Muscle of leg (tissue), 3 donors: ENCODE measurements at regions not wholly inside any gene's neighbourhood (a gene's known extent, or its start where the extent isn't known, plus 50 kb on each side); places are given as distances from the start of the nearest gene placed in this dataset.
A peak's percentile ranks its signal among the peaks of the same experiment; 100 is the strongest.

Experiments used
- DNase-seq: peaks from one replicate; pipeline ENCODE4 v3.0.0; 2013
- H3K27ac ChIP-seq: one replicate; pipeline ENCODE4 v1.5.1; 2013; ENCODE audit warnings: mild to moderate bottlenecking, low read length, control low read depth
- H3K27me3 ChIP-seq: one replicate; pipeline ENCODE4 v1.6.1; 2013; ENCODE audit warnings: low read length; ENCODE audit not compliant: control insufficient read depth, insufficient read depth
- H3K36me3 ChIP-seq: one replicate; pipeline ENCODE4 v1.6.1; 2013; ENCODE audit warnings: low read length; ENCODE audit not compliant: control insufficient read depth, insufficient read depth
- H3K4me1 ChIP-seq: one replicate; pipeline ENCODE4 v1.6.1; 2013; ENCODE audit warnings: low read length; ENCODE audit not compliant: control insufficient read depth, insufficient read depth
- H3K4me3 ChIP-seq: one replicate; pipeline ENCODE4 v1.5.1; 2013; ENCODE audit warnings: low read length, control low read depth
- H3K9me3 ChIP-seq: replicated peaks from 2 replicates; pipeline ENCODE4 v1.6.1; 2013; ENCODE audit warnings: low read depth, low read length; ENCODE audit not compliant: control insufficient read depth
- WGBS: methylation state at CpG from one replicate; pipeline ENCODE4 v1.1.5; 2013; ENCODE audit warnings: missing lambda C conversion rate; ENCODE audit not compliant: insufficient coverage; 5-methylcytosine and 5-hydroxymethylcytosine counted together

DNA sequence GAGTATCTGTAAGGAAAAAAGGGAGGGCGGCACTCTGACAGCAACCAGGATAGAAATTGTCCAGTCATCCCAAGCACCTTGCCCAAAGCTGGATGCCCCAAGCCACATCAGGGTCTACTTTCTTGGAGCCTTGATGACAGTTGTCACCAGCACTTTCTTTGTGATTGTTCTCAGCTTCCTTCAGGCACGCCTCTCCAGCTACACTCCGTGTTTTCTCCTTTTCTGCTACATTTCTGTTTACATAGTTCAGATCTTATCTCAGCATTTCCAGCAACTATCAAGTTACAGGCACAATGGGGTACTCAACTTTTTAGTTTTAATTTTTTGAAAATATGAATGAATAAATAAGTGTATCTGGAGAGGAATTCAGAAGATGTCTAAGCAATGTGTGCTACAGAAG, 115.3 kb upstream of the CELF4 start:
- no peak for DNase-seq
- no peak overlapping the region for H3K4me3 ChIP-seq
- no peak overlapping the region for H3K27ac ChIP-seq
- no peaks in the 10 kb centered on the region for H3K36me3 ChIP-seq
- H3K27me3 ChIP-seq, result no peaks in the 10 kb centered on the region
- H3K9me3 ChIP-seq, result no peaks in the 10 kb centered on the region
- H3K4me1 ChIP-seq, result no peaks in the 10 kb centered on the region
- WGBS, result 51% methylated on average over 3 of the region's 3 CpGs

DNA sequence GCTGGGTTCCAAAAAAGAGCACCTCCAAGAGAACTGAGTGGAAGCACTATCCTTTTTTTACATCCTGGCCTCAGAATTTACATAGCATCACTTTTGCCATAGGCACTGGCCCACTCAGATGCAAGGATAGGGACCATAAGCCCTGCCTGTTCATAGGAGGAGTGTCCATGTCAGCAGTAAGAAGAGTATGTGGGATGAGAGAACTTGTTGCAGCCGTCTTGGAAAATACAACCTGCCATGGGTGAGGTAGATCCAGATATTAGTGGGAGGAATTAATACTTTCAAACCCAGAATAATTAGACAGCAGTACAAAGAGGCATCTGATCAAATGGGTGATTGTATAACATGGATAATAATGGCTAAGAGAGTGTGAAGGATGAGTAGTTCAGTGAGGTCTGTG, 110.7 kb upstream of the CELF4 start:
- DNase-seq, result no peak
- Histone ChIP-seq H3K9me3 (no peaks in the 10 kb centered on the region), H3K36me3 (no peaks in the 10 kb centered on the region), H3K27ac (no peak overlapping the region), H3K27me3 (no peaks in the 10 kb centered on the region), H3K4me3 (no peak overlapping the region), H3K4me1 (no peaks in the 10 kb centered on the region)
- 100% methylated on average over 1 of the region's 1 CpG for WGBS

GRCh38 chr18:37675699-37676098, 110.1 kb upstream of the CELF4 start:
- no peaks in the 10 kb centered on the region for H3K36me3 ChIP-seq
- DNase-seq, result no peak
- no CpG with 5 or more reads among the region's 1 CpG for WGBS
- H3K9me3 ChIP-seq, result no peaks in the 10 kb centered on the region
- H3K27me3 ChIP-seq, result no peaks in the 10 kb centered on the region
- no peaks in the 10 kb centered on the region for H3K4me1 ChIP-seq
- no peak overlapping the region for H3K4me3 ChIP-seq
- H3K27ac ChIP-seq, result no peak overlapping the region

DNA sequence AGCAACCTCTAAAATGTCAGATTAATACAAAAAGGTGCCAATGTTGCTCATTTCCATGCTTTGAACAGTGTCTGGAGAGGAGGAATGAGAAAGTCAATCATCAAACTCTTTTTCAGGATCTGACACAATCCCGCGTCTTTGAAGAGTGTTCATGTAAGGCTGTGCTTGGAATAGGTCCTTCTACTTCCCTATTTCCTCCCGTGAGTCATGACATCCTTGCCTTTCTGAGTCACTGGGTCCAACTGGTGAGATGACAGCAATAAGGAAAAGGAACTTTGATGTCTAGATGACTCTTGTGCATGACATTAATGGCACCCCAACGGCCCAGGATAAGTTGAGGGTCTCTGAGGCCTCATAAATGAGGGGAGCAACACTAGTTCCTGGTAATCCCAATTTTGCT, 109.0 kb upstream of the CELF4 start:
- WGBS, result no CpG with 5 or more reads among the region's 4 CpGs
- no peak for DNase-seq

DNA sequence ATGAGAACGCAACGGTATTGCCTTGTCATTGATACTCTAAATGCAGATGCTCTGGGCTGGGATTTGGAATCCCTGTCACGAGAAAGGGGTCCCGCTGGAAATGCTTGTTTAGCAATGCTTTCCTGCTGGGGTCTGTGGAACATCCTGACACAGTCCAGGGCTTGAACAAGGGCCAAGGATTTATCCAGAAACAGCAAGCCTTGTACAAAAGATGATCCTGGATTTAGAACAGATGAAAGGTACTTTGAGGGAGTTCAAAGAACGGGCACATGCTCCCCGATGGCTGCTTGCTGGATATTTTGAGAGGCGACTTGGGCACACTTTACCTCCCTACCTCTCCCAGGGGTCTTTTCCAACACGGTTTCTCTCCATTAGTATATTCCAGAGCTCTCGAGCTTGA, 108.1 kb upstream of the CELF4 start:
- WGBS, result 41% methylated on average over 4 of the region's 9 CpGs
- Histone ChIP-seq H3K27me3 (no peaks in the 10 kb centered on the region), H3K4me1 (no peaks in the 10 kb centered on the region), H3K9me3 (no peaks in the 10 kb centered on the region), H3K27ac (no peak overlapping the region), H3K4me3 (no peak overlapping the region), H3K36me3 (no peaks in the 10 kb centered on the region)
- peak; percentile 22 for DNase-seq

More for the DNA sequence above, 109.0 kb upstream of the CELF4 start:
- Histone ChIP-seq H3K9me3 (no peaks in the 10 kb centered on the region), H3K4me3 (no peak overlapping the region), H3K27ac (no peak overlapping the region), H3K4me1 (no peaks in the 10 kb centered on the region), H3K36me3 (no peaks in the 10 kb centered on the region), H3K27me3 (no peaks in the 10 kb centered on the region)

- Histone ChIP-seq H3K36me3 (no peaks in the 10 kb centered on the region), H3K27me3 (no peaks in the 10 kb centered on the region), H3K9me3 (no peaks in the 10 kb centered on the region), H3K27ac (no peak overlapping the region), H3K4me3 (no peak overlapping the region), H3K4me1 (no peaks in the 10 kb centered on the region)
- DNase-seq, result no peak
- whole genome bisulfite sequencing, result 50% methylated on average over 2 of the region's 3 CpGs
These were observed 107.5 kb upstream of the CELF4 start for GRCh38 chr18:37672932-37673595.

- Histone ChIP-seq H3K4me1 (no peaks in the 10 kb centered on the region), H3K27me3 (no peaks in the 10 kb centered on the region), H3K36me3 (no peaks in the 10 kb centered on the region), H3K9me3 (no peaks in the 10 kb centered on the region), H3K27ac (no peak overlapping the region), H3K4me3 (no peak overlapping the region)
- DNase-seq, result no peak
- no CpG with 5 or more reads among the region's 2 CpGs for WGBS
These were observed 106.4 kb upstream of the CELF4 start for GRCh38 chr18:37672001-37672400.

GRCh38 chr18:37671530-37671929, 105.9 kb upstream of the CELF4 start:
- Histone ChIP-seq H3K36me3 (no peaks in the 10 kb centered on the region), H3K9me3 (no peaks in the 10 kb centered on the region), H3K4me3 (no peak overlapping the region), H3K4me1 (no peaks in the 10 kb centered on the region), H3K27ac (no peak overlapping the region), H3K27me3 (no peaks in the 10 kb centered on the region)
- no peak for DNase-seq
- 64% methylated on average over 2 of the region's 6 CpGs for WGBS

- 96% methylated on average over 6 of the region's 14 CpGs for WGBS
- no peaks in the 10 kb centered on the region for H3K4me1 ChIP-seq
- H3K27me3 ChIP-seq, result no peaks in the 10 kb centered on the region
- DNase-seq, result no peak
- no peak overlapping the region for H3K27ac ChIP-seq
- no peak overlapping the region for H3K4me3 ChIP-seq
- H3K9me3 ChIP-seq, result no peaks in the 10 kb centered on the region
- no peaks in the 10 kb centered on the region for H3K36me3 ChIP-seq
These were observed 105.5 kb upstream of the CELF4 start for GRCh38 chr18:37671119-37671518.

DNA sequence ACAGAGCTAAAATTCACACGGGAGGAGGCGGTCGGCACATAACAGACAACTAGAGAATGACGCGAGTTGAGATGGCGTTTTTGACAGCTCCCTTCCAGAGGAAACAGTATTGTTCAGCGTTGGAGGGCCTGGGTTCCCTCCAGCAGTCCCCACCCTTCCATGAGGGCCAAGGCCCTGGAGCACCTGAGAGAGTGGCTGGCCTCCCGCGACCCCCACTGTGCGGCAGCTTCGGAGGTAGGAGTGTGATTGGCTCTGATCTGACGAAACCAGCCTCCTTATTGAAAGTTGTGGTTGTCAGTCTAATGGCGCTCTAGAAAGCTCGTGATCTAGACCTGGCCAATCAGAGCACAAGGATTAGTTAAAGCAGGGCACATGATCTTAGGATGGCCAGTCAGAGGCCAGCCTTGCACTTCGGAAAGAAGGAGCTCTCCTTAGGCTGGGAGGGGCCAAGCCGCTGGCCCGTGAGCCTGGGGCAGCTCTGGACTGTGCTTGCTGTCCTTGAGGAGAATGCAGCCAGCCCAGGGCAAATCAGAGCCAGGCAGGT, 104.5 kb upstream of the CELF4 start:
- Histone ChIP-seq H3K36me3 (no peaks in the 10 kb centered on the region), H3K9me3 (no peaks in the 10 kb centered on the region), H3K4me1 (no peaks in the 10 kb centered on the region), H3K27ac (no peak overlapping the region), H3K4me3 (no peak overlapping the region), H3K27me3 (no peaks in the 10 kb centered on the region)
- 90% methylated on average over 17 of the region's 17 CpGs for WGBS
- DNase-seq, result no peak
